Astrocyte (in vitro differentiated cells and primary cell): ENCODE measurements at regions not wholly inside any gene's neighbourhood (a gene's known extent, or its start where the extent isn't known, plus 50 kb on each side); places are given as distances from the start of the nearest gene placed in this dataset.

Experiments used
- CTCF ChIP-seq: IDR thresholded peaks from 2 replicates; pipeline ENCODE4 v1.5.1; 2011; ENCODE audit warnings: low read depth, mild to moderate bottlenecking, inconsistent platforms, low read length, moderate library complexity; ENCODE audit not compliant: insufficient read depth
- EZH2 ChIP-seq: IDR thresholded peaks from 2 replicates; pipeline ENCODE4 v1.6.1; 2012; ENCODE audit warnings: mild to moderate bottlenecking, low read length, inconsistent platforms; ENCODE audit not compliant: insufficient read depth

DNA sequence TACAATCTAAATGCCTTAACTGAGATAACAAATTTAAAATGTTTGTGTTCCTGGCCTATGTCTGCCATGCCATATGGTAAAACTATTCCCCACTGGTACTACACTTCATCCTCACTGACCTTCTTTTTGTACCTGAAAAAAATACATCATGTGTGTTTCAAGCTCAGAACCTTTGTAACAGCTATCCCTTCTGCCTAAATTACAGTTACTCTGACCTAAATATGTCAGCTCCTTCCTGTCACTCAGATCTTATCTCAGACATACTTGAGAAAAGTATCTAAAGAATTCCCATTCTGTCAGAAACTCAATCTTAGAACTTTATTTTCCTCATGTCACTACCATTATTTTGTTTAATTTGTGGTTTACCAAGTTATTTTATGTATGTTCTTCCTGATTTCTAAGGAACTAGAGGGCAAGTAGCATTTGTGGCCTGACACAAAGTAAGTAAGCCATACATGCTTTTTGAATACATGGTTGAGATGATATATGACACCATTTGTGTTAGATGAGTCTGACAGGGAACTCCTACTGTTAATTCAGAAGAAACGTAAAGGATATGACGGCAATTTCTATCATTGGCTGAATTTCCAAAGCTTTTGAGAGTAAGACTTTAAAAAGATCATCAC lies 456.5 kb upstream of the NDST3 start:
- no peak for TF ChIP-seq CTCF
- TF ChIP-seq EZH2 = no peak
